BJ (cell line): ENCODE measurements at regions not wholly inside any gene's neighbourhood (a gene's known extent, or its start where the extent isn't known, plus 50 kb on each side); places are given as distances from the start of the nearest gene placed in this dataset.

Source experiments
- CTCF ChIA-PET: fragments of 350-600 bp; formaldehyde crosslinking; extraction: SDS; loops from one replicate; lab custom pipeline; 2021; ENCODE audit warnings: antibody characterized with exemption, inconsistent platforms; lab: Yijun Ruan, JAX
- POLR2A ChIA-PET: fragments of 300-600 bp; sonication (Branson Sonifier 250); formaldehyde crosslinking; extraction: SDS; loops from one replicate; lab custom pipeline; 2021; ENCODE audit warnings: antibody characterized with exemption; lab: Charles Lee
- DNase-seq: peaks from one replicate; pipeline ENCODE4 v3.0.0-alpha.2; 2011; ENCODE audit warnings: low read depth
- H3K27me3 ChIP-seq: 2 replicates; pipeline ENCODE4 v1.6.0; 2011; ENCODE audit warnings: low read length; ENCODE audit not compliant: control insufficient read depth, insufficient read depth
- H3K36me3 ChIP-seq: 2 replicates; pipeline ENCODE4 v1.5.1; 2011; ENCODE audit warnings: low read length; ENCODE audit not compliant: control insufficient read depth, insufficient read depth
- H3K4me3 ChIP-seq: 2 replicates; pipeline ENCODE4 v1.5.1; 2011; ENCODE audit warnings: low read depth, mild to moderate bottlenecking, control low read depth, low read length
- TF ChIP-seq, protein P1 (sequence below): IDR thresholded peaks from 2 replicates; pipeline ENCODE4 v1.5.1; 2011; ENCODE audit warnings: low read depth, mild to moderate bottlenecking, control low read depth, inconsistent platforms, low read length, moderate library complexity; ENCODE audit not compliant: insufficient read depth

DNA sequence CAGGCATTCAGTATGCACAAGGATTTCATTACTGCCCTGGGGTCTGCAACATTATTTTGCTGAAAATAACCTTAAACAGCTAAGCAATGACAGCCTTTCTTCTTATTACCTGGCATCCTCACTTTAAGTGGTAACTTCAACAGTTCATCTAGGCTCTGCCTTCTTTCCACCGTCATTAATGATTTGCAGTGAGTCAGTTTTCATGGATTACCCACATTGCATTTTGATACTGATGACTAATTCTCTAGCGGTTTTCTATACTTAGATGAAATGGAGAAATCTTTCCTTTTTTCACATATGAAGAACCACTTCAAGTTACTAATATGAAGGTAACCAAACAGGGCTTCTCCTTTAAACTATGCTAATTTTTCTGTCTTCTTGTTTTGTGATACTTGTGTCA lies 226.9 kb upstream of the TMPRSS15 start:
- Histone ChIP-seq H3K4me3 (no peak overlapping the region), H3K36me3 (no peaks in the 10 kb centered on the region), H3K27me3 (no peaks in the 10 kb centered on the region)
- ChIA-PET CTCF (no interaction called here), POLR2A (no interaction called here)
- TF ChIP-seq, protein P1, sequence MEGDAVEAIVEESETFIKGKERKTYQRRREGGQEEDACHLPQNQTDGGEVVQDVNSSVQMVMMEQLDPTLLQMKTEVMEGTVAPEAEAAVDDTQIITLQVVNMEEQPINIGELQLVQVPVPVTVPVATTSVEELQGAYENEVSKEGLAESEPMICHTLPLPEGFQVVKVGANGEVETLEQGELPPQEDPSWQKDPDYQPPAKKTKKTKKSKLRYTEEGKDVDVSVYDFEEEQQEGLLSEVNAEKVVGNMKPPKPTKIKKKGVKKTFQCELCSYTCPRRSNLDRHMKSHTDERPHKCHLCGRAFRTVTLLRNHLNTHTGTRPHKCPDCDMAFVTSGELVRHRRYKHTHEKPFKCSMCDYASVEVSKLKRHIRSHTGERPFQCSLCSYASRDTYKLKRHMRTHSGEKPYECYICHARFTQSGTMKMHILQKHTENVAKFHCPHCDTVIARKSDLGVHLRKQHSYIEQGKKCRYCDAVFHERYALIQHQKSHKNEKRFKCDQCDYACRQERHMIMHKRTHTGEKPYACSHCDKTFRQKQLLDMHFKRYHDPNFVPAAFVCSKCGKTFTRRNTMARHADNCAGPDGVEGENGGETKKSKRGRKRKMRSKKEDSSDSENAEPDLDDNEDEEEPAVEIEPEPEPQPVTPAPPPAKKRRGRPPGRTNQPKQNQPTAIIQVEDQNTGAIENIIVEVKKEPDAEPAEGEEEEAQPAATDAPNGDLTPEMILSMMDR, result no peak
- no peak for DNase-seq

DNA sequence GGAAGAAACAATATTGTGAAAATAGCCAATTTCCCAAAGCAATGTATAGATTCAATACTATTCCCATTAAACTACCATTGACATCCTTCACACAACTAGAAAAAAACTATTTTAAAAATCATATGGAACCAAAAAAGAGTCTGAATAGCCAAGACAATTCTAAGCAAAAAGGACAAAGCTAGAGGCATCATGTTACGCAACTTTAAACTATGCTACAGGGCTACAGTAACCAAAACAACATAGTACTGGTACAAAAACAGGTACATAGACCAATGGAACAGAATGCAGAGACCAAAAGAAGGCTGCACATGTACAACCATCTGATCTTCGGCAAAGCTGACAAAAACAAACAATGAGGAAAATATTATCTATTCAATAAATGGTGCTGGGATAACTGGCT lies 233.3 kb upstream of the TMPRSS15 start:
- H3K4me3 ChIP-seq, result no peak overlapping the region
- no peak for DNase-seq
- H3K27me3 ChIP-seq, result no peaks in the 10 kb centered on the region
- TF ChIP-seq, protein P1, result no peak
- H3K36me3 ChIP-seq, result no peaks in the 10 kb centered on the region
- POLR2A ChIA-PET, result no interaction called here
- CTCF ChIA-PET, result no interaction called here

DNA sequence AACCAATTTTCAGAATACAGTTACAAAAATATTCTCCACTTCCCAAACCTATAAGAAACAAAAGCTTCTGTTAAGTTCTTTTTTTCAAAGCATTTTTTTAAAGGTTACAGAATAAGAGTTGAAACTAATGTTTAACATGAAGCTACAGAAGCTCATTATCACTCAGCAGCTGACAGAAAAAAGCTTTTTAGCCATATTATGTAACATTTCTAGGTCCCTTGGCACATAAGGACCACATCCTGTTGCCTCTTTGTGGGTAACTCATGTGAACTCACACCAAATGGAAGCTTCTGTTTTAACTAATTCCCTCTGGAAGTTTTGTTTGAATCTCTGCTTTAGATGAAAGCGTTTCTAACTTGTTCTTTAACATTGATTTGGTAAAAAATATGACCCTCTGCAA lies 242.5 kb upstream of the TMPRSS15 start:
- ChIA-PET CTCF (no interaction called here), POLR2A (no interaction called here)
- TF ChIP-seq, protein P1, result no peak

DNA sequence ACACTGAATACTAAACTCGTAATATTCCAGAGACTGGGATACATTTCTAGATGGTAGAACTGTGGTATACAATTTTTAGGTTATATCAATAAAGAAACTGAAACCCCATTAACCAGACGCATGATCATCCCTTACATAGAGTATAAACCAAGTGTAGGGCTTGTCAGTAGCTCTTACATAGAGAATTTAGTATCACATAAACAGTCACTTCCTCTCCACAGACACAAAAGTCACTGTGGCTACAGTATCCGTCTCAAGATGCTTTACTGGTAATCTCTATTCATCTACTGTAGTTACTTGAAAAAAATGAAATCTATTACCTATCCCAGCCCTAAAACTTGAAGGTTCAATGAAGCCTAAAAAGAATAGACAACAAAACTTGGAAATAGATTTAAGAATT lies 252.3 kb upstream of the TMPRSS15 start:
- Histone ChIP-seq H3K27me3 (no peaks in the 10 kb centered on the region), H3K4me3 (no peak overlapping the region), H3K36me3 (no peaks in the 10 kb centered on the region)
- TF ChIP-seq, protein P1, result no peak
- DNase-seq, result no peak
- POLR2A ChIA-PET, result no interaction called here
- CTCF ChIA-PET, result no interaction called here

More for the DNA sequence above, 242.5 kb upstream of the TMPRSS15 start:
- Histone ChIP-seq H3K36me3 (no peaks in the 10 kb centered on the region), H3K27me3 (no peaks in the 10 kb centered on the region), H3K4me3 (no peak overlapping the region)
- DNase-seq, result no peak

DNA sequence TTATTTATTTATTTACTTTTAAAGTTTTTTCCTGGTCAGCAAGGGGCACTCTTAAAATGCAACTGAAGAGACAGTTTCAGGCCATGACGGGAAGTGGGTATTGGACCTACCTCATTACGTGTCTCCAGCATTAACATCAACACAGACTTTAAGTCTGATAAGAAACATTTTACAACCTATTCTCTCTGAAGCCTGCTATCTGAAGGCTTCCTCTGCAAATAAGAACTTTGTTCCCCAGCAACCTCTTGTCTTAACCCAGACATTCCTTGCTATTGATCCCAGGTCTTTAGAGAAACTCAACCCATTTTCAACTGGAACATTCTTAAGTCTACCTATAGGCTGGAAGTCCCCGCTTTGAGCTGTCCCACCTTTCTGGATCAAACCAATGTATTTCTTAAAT lies 258.3 kb upstream of the TMPRSS15 start:
- no peaks in the 10 kb centered on the region for H3K27me3 ChIP-seq
- DNase-seq, result no peak
- no peak overlapping the region for H3K4me3 ChIP-seq
- TF ChIP-seq, protein P1, result no peak
- H3K36me3 ChIP-seq, result no peaks in the 10 kb centered on the region
- POLR2A ChIA-PET, result no interaction called here
- CTCF ChIA-PET, result no interaction called here
